HUES6 (cell line): ENCODE measurements at regions not wholly inside any gene's neighbourhood (a gene's known extent, or its start where the extent isn't known, plus 50 kb on each side); places are given as distances from the start of the nearest gene placed in this dataset.

Experiments
- H3K27ac ChIP-seq: 2 replicates; pipeline ENCODE4 v1.7.0; 2013; ENCODE audit warnings: low read depth, mild to moderate bottlenecking, low read length, inconsistent platforms
- H3K27me3 ChIP-seq: 2 replicates; pipeline ENCODE4 v1.6.1; 2013; ENCODE audit warnings: low read length; ENCODE audit not compliant: control insufficient read depth, insufficient read depth
- H3K36me3 ChIP-seq: 2 replicates; pipeline ENCODE4 v1.6.1; 2013; ENCODE audit warnings: low read length; ENCODE audit not compliant: control insufficient read depth, insufficient read depth
- H3K4me1 ChIP-seq: 2 replicates; pipeline ENCODE4 v1.6.1; 2013; ENCODE audit warnings: low read length; ENCODE audit not compliant: control insufficient read depth, insufficient read depth
- H3K4me3 ChIP-seq: 2 replicates; pipeline ENCODE4 v1.5.1; 2013; ENCODE audit warnings: low read depth, low read length
- H3K9ac ChIP-seq: one replicate; pipeline ENCODE4 v1.6.1; 2013; ENCODE audit warnings: mild to moderate bottlenecking, low read length
- H3K9me3 ChIP-seq: 2 replicates; pipeline ENCODE4 v1.6.1; 2013; ENCODE audit warnings: low read depth, low read length; ENCODE audit not compliant: control insufficient read depth, insufficient read depth

- Histone ChIP-seq H3K4me3 (no peak overlapping the region), H3K27ac (no peak overlapping the region), H3K36me3 (no peaks in the 10 kb centered on the region), H3K9me3 (no peaks in the 10 kb centered on the region), H3K9ac (no peak overlapping the region), H3K4me1 (peaks cover 24% of the 10 kb centered on the region), H3K27me3 (no peaks in the 10 kb centered on the region)
These were observed 112.4 kb upstream of the ID2 start for GRCh38 chr2:8569332-8569930.

DNA sequence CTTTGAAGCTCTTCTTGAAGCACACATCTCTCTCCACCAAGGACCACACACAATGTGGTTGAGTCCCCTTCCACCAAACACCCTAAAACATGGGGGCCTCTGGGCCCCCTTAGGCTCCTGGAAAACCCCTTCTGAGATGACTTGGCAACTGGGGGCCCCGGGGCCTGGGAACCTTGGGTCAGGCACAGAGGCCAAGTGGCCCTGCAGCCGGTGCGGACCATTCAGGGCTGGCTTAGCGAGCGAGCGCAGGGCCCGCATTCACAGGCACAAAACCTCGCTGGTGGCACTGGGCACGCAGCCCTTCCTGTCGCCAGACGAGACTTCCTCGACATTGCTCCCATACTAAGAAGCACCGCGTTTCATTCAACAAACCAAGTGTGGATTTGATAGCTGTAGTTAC, 111.2 kb upstream of the ID2 start:
- Histone ChIP-seq H3K4me1 (peaks cover 32% of the 10 kb centered on the region), H3K9ac (no peak overlapping the region), H3K4me3 (no peak overlapping the region), H3K27ac (no peak overlapping the region), H3K27me3 (no peaks in the 10 kb centered on the region), H3K9me3 (no peaks in the 10 kb centered on the region), H3K36me3 (no peaks in the 10 kb centered on the region)

- Histone ChIP-seq H3K4me3 (no peak overlapping the region), H3K27ac (no peak overlapping the region), H3K27me3 (no peaks in the 10 kb centered on the region), H3K9me3 (no peaks in the 10 kb centered on the region), H3K36me3 (no peaks in the 10 kb centered on the region), H3K9ac (no peak overlapping the region), H3K4me1 (peaks cover 32% of the 10 kb centered on the region)
These were observed 110.5 kb upstream of the ID2 start for GRCh38 chr2:8571301-8571791.

GRCh38 chr2:8571792-8572499, 109.9 kb upstream of the ID2 start:
- Histone ChIP-seq H3K9ac (no peak overlapping the region), H3K4me1 (peaks cover 32% of the 10 kb centered on the region), H3K4me3 (no peak overlapping the region), H3K27me3 (no peaks in the 10 kb centered on the region), H3K36me3 (no peaks in the 10 kb centered on the region), H3K9me3 (no peaks in the 10 kb centered on the region), H3K27ac (no peak overlapping the region)

DNA sequence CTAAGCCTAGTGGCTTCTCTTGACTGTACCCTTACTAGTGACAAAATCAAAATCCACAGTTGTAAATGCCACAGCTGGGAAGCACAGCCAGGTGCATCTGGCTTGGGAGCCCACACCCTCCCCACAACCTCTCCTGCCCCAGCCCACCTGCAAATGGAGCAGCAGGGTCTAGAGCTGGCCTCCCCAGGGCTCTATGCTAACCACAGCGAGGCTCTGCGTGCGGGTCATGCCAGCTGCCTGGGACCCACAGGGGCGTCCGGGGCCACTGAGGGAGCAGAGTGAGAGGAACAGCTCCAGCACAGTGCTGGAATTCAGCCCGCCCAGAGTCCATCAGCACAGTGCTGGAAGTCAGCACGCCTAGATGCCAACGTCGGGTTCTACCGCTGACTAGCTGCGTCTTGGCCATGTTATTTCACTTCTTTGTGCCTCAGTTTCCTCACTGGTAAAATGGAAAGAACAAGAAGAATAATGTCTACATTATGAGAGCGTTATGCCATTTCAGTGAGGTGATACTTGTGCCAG, 109.1 kb upstream of the ID2 start:
- no peaks in the 10 kb centered on the region for H3K27me3 ChIP-seq
- H3K4me3 ChIP-seq: no peak overlapping the region
- no peaks in the 10 kb centered on the region for H3K9me3 ChIP-seq
- H3K36me3 ChIP-seq: no peaks in the 10 kb centered on the region
- H3K27ac ChIP-seq: no peak overlapping the region
- H3K4me1 ChIP-seq: peaks cover 36% of the 10 kb centered on the region
- peak overlapping the region; percentile 45 for H3K9ac ChIP-seq

- no peak overlapping the region for H3K4me3 ChIP-seq
These were observed 108.5 kb upstream of the ID2 start for GRCh38 chr2:8573234-8573941.

GRCh38 chr2:8573942-8574195, 108.0 kb upstream of the ID2 start:
- Histone ChIP-seq H3K27ac (no peak overlapping the region), H3K9me3 (no peaks in the 10 kb centered on the region), H3K9ac (peak overlapping the region; percentile 31), H3K36me3 (no peaks in the 10 kb centered on the region), H3K4me3 (no peak overlapping the region), H3K4me1 (peaks cover 37% of the 10 kb centered on the region), H3K27me3 (no peaks in the 10 kb centered on the region)

More at GRCh38 chr2:8573234-8573941, 108.5 kb upstream of the ID2 start:
- Histone ChIP-seq H3K4me1 (peaks cover 37% of the 10 kb centered on the region), H3K9me3 (no peaks in the 10 kb centered on the region), H3K9ac (peak overlapping the region; percentile 45), H3K27me3 (no peaks in the 10 kb centered on the region), H3K27ac (no peak overlapping the region), H3K36me3 (no peaks in the 10 kb centered on the region)

DNA sequence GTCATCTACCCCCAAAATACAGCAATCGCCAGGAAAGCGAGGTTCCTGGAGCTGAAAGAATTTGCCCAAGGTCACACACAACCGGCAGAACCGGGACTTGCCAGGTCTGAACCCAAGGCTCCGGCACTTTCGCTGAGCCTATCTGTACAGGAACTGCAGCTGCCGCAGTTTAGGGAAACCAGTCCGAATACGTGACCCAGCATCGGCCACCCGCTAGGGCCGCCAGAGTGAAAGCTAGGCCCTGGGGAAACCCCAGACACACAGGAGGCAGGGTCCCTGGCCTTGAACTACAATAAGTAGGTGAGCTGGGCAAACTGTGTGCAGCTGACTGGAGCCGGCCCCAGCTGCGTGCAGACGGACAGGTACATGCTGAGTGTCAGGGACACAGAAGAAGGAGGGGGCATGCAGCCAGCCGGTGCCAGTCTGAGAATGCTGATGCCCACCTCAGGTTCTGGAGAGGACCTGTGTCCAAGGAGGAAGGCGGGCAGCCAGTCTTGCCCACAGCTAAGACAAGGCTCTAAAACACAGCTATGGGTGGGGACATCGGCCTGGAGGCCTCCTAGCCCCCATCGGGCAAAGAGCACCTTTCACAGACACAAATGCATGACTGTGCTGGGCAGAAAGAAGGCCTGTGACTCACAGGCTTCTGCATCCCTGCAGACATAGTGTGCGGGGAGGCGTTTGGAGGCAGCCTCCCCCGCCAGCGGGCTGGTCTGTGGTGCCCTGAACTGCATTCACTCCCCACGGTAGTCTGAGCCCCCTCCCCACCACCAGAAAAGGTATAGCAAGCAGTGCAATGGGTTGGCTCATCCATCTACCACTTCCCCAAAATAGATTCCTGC, 107.4 kb upstream of the ID2 start:
- H3K27ac ChIP-seq: no peak overlapping the region
- no peaks in the 10 kb centered on the region for H3K9me3 ChIP-seq
- no peaks in the 10 kb centered on the region for H3K36me3 ChIP-seq
- H3K27me3 ChIP-seq: no peaks in the 10 kb centered on the region
- peaks cover 37% of the 10 kb centered on the region for H3K4me1 ChIP-seq
- no peak overlapping the region for H3K4me3 ChIP-seq
- H3K9ac ChIP-seq: no peak overlapping the region

- Histone ChIP-seq H3K4me3 (no peak overlapping the region), H3K36me3 (no peaks in the 10 kb centered on the region), H3K4me1 (peaks cover 37% of the 10 kb centered on the region)
These were observed 106.6 kb upstream of the ID2 start for GRCh38 chr2:8575038-8575833.

DNA sequence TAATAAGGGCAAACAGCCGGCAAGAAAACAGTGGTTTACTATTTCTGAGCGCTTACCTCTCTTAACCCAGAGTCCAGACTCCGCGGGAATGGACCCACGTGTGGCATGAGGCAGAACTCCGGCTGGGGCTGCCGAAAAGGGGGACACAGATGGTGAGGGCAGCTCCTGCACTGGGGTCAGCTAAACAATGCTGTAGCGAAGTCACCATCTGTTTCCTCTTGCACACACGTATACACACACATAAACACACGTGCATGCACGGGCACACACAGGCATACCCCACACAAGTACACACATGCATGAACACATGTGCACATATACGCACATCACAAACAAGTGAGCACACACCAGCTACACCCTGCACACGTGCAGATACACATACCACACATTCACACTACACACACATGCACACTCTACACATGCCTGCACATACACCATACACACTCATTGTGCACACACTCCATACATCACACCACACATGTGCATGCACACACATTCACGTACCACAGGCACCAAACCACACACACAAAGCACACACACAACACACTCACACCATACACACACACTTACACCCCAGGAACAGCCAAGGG, 105.9 kb upstream of the ID2 start:
- no peaks in the 10 kb centered on the region for H3K36me3 ChIP-seq
- H3K27ac ChIP-seq: no peak overlapping the region
- H3K9ac ChIP-seq: no peak overlapping the region
- no peaks in the 10 kb centered on the region for H3K9me3 ChIP-seq
- peaks cover 43% of the 10 kb centered on the region for H3K4me1 ChIP-seq
- no peak overlapping the region for H3K4me3 ChIP-seq
- no peaks in the 10 kb centered on the region for H3K27me3 ChIP-seq

More at GRCh38 chr2:8575038-8575833, 106.6 kb upstream of the ID2 start:
- H3K27ac ChIP-seq: no peak overlapping the region
- H3K27me3 ChIP-seq: no peaks in the 10 kb centered on the region
- H3K9me3 ChIP-seq: no peaks in the 10 kb centered on the region
- H3K9ac ChIP-seq: no peak overlapping the region
